ENCODE measurements at regions not wholly inside any gene's neighbourhood (a gene's known extent, or its start where the extent isn't known, plus 50 kb on each side); places are given as distances from the start of the nearest gene placed in this dataset.

DNA sequence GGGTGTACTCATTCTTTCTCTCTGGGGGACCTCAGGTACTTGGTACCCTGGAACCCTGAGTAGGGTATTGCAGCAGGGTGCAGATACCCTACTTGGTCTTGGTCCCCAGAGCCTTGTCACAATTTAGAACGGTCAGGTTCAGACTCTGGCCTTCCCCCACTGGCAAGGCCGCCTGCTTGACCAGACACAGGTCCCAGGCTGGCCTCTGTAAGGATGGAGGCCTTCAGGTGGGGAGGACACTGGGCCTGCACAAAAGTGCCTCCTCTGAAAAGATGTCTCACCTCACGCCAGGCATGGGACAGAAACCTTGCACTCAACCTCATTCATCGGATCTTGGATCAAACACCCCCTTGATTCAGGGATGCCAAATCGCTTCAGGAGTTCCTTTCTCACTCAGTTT is 158.4 kb downstream of the KLF13 start:
- Mint-ChIP-seq H3K27me3 (peaks cover 31% of the 10 kb centered on the region), H3K4me1 (peaks cover 28% of the 10 kb centered on the region), H3K4me3 (peak overlapping the region; percentile 87), H3K27ac (peak overlapping the region; percentile 26), H3K9me3 (ENCODE audit: insufficient read depth) (no peaks in the 10 kb centered on the region)
- H2AFZ ChIP-seq (ENCODE audit: insufficient read depth, low read depth, low read length, poor library complexity, severe bottlenecking) = no peak overlapping the region
- POLR2A ChIA-PET = interaction anchor here (0.6 kb wide), 1 partner anchor 272 kb away, joined by 3 read pairs; no protein-coding TSS in a partner anchor
- DNase-seq (no peak), ATAC-seq (ENCODE audit: low read depth) (no peak)
- CTCF ChIA-PET = interaction anchor here (0.8 to 1.0 kb wide), 2 partner anchors 47 to 270 kb away, joined by 3 read pairs; no protein-coding TSS in a partner anchor
- 100% methylated on average over 2 of the region's 5 CpGs for WGBS (ENCODE audit: insufficient coverage)
- peaks cover 20 to 29% of the 10 kb centered on the region in 2 donors for H3K4me1 ChIP-seq (ENCODE audit: control insufficient read depth in 2 of 2, insufficient read depth in 2 of 2, low read length in 2 of 2)
- H3K27me3 ChIP-seq (replicated peaks in 1 of 4; ENCODE audit: control extremely low read depth in 1 of 4, control insufficient read depth in 3 of 4, insufficient read depth in 4 of 4, low read length in 3 of 4) = peaks cover 0 to 30% (median 19%) of the 10 kb centered on the region in 4 experiments
- H3K9ac ChIP-seq (ENCODE audit: low read length) = no peak overlapping the region
- H3K27ac ChIP-seq (ENCODE audit: low read length in 2 of 2) = no peak overlapping the region
- H3K4me3 ChIP-seq (ENCODE audit: control extremely low read depth in 1 of 5, extremely low read depth in 1 of 5, insufficient read depth in 1 of 5, low read depth in 2 of 5, low read length in 4 of 5) = no peak overlapping the region
- no peaks in the 10 kb centered on the region for H4K20me1 ChIP-seq (ENCODE audit: control insufficient read depth, insufficient read depth, low read length, poor library complexity, severe bottlenecking)
- H3K79me2 ChIP-seq (ENCODE audit: control insufficient read depth, insufficient read depth, low read length) = no peaks in the 10 kb centered on the region
- H3K4me2 ChIP-seq (replicated peaks; ENCODE audit: low read depth, low read length, poor library complexity, severe bottlenecking) = no peak overlapping the region
- intact Hi-C loops (cut with micrococcal nuclease) = loop anchor here (5.0 kb wide), 2 partner anchors 138 to 223 kb away; no protein-coding TSS in a partner anchor
- H3K9me3 ChIP-seq (ENCODE audit: control extremely low read depth in 1 of 3, control insufficient read depth in 2 of 3, insufficient read depth in 1 of 3, low read length in 2 of 3) = peaks cover 0 to 17% (median 0%) of the 10 kb centered on the region in 3 donors
- H3K36me3 ChIP-seq (replicated peaks in 1 of 2; ENCODE audit: control extremely low read depth in 1 of 2, control insufficient read depth in 1 of 2, extremely low read depth in 1 of 2, insufficient read depth in 2 of 2, low read length in 1 of 2) = no peaks in the 10 kb centered on the region
- TF ChIP-seq, protein P1, sequence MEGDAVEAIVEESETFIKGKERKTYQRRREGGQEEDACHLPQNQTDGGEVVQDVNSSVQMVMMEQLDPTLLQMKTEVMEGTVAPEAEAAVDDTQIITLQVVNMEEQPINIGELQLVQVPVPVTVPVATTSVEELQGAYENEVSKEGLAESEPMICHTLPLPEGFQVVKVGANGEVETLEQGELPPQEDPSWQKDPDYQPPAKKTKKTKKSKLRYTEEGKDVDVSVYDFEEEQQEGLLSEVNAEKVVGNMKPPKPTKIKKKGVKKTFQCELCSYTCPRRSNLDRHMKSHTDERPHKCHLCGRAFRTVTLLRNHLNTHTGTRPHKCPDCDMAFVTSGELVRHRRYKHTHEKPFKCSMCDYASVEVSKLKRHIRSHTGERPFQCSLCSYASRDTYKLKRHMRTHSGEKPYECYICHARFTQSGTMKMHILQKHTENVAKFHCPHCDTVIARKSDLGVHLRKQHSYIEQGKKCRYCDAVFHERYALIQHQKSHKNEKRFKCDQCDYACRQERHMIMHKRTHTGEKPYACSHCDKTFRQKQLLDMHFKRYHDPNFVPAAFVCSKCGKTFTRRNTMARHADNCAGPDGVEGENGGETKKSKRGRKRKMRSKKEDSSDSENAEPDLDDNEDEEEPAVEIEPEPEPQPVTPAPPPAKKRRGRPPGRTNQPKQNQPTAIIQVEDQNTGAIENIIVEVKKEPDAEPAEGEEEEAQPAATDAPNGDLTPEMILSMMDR (IDR thresholded peaks at IDR 0.05) = no peak
- no peak for TF ChIP-seq EZH2 (IDR thresholded peaks at IDR 0.05; ENCODE audit: borderline replicate concordance, insufficient read depth, low read depth, low read length, poor library complexity, severe bottlenecking)

DNA sequence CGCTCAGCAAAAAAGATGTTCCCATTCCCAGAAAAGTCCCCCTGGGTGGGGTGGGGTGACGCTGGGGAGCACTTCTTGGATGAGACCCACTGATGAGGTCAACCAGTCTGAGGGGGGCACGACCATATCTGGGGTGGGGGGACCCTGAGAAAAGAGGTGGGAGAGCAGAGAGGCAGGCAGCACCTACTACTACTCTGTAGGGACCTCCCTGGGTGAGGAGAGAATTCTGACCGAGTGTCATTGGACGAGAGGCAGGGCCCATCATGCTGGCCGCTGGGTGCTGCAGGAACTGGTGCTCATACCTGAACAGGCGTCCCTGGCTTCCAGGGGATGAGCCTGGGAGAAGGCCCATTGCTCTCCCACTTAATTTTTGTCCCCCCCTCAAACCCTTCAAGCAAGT is 158.8 kb downstream of the KLF13 start:
- peaks cover 0 to 17% (median 0%) of the 10 kb centered on the region in 3 donors for H3K9me3 ChIP-seq (ENCODE audit: control extremely low read depth in 1 of 3, control insufficient read depth in 2 of 3, insufficient read depth in 1 of 3, low read length in 2 of 3)
- POLR2A ChIA-PET = no interaction called here
- peaks cover 28% of the 10 kb centered on the region for H3K4me1 Mint-ChIP-seq
- H3K4me3 ChIP-seq (ENCODE audit: control extremely low read depth in 1 of 5, extremely low read depth in 1 of 5, insufficient read depth in 1 of 5, low read depth in 2 of 5, low read length in 4 of 5) = no peak overlapping the region
- TF ChIP-seq, protein P1 (IDR thresholded peaks at IDR 0.05) = no peak
- TF ChIP-seq EZH2 (IDR thresholded peaks at IDR 0.05; ENCODE audit: borderline replicate concordance, insufficient read depth, low read depth, low read length, poor library complexity, severe bottlenecking) = no peak
- peaks cover 20 to 32% of the 10 kb centered on the region in 2 donors for H3K4me1 ChIP-seq (ENCODE audit: control insufficient read depth in 2 of 2, insufficient read depth in 2 of 2, low read length in 2 of 2)
- ATAC-seq (ENCODE audit: low read depth) = no peak
- no peak for DNase-seq
- no peaks in the 10 kb centered on the region for H3K9me3 Mint-ChIP-seq (ENCODE audit: insufficient read depth)
- H3K27ac Mint-ChIP-seq = no peak overlapping the region
- no peaks in the 10 kb centered on the region for H4K20me1 ChIP-seq (ENCODE audit: control insufficient read depth, insufficient read depth, low read length, poor library complexity, severe bottlenecking)
- intact Hi-C loops (cut with micrococcal nuclease) = loop anchor here (5.0 kb wide), 2 partner anchors 138 to 223 kb away; no protein-coding TSS in a partner anchor
- H3K79me2 ChIP-seq (ENCODE audit: control insufficient read depth, insufficient read depth, low read length) = no peaks in the 10 kb centered on the region
- no peak overlapping the region for H3K4me2 ChIP-seq (replicated peaks; ENCODE audit: low read depth, low read length, poor library complexity, severe bottlenecking)
- no peak overlapping the region for H2AFZ ChIP-seq (ENCODE audit: insufficient read depth, low read depth, low read length, poor library complexity, severe bottlenecking)
- H3K4me3 Mint-ChIP-seq = no peak overlapping the region
- H3K36me3 ChIP-seq (replicated peaks in 1 of 2; ENCODE audit: control extremely low read depth in 1 of 2, control insufficient read depth in 1 of 2, extremely low read depth in 1 of 2, insufficient read depth in 2 of 2, low read length in 1 of 2) = no peaks in the 10 kb centered on the region
- 92% methylated on average over 6 of the region's 7 CpGs for WGBS (ENCODE audit: insufficient coverage)
- peaks cover 28% of the 10 kb centered on the region for H3K27me3 Mint-ChIP-seq
- peaks cover 0 to 30% (median 19%) of the 10 kb centered on the region in 4 experiments for H3K27me3 ChIP-seq (replicated peaks in 1 of 4; ENCODE audit: control extremely low read depth in 1 of 4, control insufficient read depth in 3 of 4, insufficient read depth in 4 of 4, low read length in 3 of 4)
- no peak overlapping the region for H3K27ac ChIP-seq (ENCODE audit: low read length in 2 of 2)
- CTCF ChIA-PET = interaction anchor here (6.3 kb wide), 1 partner anchor 10 kb away, joined by 75 read pairs; no protein-coding TSS in a partner anchor
- no peak overlapping the region for H3K9ac ChIP-seq (ENCODE audit: low read length)

Data from B cell (primary cell).